Epithelial cell of prostate (primary cell): ENCODE measurements at regions not wholly inside any gene's neighbourhood (a gene's known extent, or its start where the extent isn't known, plus 50 kb on each side); places are given as distances from the start of the nearest gene placed in this dataset.

Experiments used
- DNase-seq: peaks from one replicate; pipeline ENCODE4 v3.0.0-alpha.2; 2011; ENCODE audit warnings: low read depth, low spot score
- H3K27ac ChIP-seq: fragments of 450-650 bp; 2 replicates; pipeline ENCODE4 v1.5.1; 2017; ENCODE audit warnings: mild to moderate bottlenecking

GRCh38 chr17:14971054-14971453 lies 294.1 kb downstream of the PMP22 start:
- DNase-seq: no peak
- no peak overlapping the region for H3K27ac ChIP-seq

DNA sequence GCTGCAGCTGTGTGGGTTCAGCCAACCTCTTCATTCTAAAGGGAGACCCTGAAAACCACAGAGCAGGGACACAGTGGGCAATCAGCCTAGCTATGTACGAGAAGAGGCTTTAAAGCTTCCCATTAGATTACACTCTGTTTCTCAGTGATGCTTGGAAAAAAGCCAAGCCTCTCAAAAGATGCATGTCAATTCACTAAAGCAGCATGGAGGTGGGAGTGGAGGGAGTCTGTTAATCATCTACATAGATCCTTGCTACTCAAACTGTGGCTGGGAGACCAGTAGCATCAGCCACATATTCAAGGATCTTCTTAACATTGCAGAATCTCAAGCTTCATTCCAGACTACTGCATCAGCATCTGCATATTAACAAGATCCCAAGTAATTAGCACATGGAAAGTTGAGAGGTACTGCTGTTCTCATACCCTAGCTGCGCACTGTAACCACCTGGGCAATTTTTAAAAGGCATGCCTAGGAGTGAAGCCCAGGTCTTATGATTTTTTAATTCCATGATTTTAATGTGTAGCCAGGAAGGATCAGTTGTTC lies 305.9 kb downstream of the PMP22 start:
- DNase-seq: no peak
- no peak overlapping the region for H3K27ac ChIP-seq

GRCh38 chr17:14953405-14953804 lies 311.7 kb downstream of the PMP22 start:
- H3K27ac ChIP-seq: no peak overlapping the region
- no peak for DNase-seq

DNA sequence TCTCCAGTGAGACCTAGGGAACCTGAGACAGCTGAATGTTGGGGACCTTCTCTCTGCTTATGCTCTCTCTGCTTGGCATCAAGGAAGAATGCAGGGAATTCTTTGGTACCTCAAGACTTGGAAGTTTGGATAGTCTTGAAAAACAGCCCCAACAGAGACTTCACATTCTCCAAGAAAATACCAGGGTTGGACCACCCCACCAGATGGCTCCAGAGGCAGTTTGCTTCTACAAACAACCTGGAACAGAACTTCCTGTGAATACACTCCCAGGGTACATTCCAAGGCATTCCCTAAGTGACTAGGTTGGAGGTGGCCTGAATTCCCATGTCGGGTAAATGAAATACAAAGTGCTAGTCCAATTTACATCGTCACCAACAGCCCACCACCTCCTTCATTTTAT lies 314.4 kb downstream of the PMP22 start:
- H3K27ac ChIP-seq: no peak overlapping the region
- no peak for DNase-seq

- H3K27ac ChIP-seq: no peak overlapping the region
- no peak for DNase-seq
Observed at GRCh38 chr17:14950216-14950615, 314.9 kb downstream of the PMP22 start.

DNA sequence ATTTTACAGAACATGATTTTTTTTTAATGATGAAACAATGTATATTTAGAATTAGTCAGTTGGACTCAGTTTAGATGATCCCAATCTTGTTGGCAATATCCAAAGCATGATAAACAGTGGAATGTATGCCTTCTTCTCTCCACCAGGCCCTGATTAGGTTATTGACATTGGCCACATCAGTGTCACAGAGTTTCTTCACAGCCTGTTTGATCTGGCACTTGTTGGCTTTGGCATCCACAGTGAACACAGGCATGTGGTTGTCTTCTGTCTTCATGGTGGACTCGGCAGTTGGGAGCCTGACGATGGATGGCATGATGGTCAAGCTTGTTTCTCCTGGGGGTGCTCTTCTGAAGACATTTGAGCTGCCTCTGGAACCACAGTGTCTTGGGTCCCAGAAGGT lies 317.5 kb downstream of the PMP22 start:
- H3K27ac ChIP-seq: no peak overlapping the region
- DNase-seq: no peak

DNA sequence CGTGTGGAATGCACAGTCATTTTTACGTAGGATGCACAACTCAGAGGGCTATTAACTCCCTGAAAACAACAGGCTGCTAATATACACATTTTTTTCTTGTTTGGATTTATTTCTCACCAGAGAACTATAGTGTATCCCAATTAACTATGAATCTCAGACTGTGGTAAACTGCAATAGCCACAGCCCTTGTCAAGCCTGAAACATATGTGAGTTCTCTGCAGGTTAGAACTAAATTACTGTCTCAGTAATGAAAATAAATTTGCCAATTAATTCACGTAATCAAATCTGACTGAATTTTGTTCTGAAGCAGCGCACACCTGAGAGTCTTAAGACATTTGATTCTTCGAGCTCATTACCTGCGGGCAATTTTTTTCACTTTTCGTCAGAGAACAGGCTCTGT lies 318.6 kb downstream of the PMP22 start:
- DNase-seq: no peak
- H3K27ac ChIP-seq: no peak overlapping the region

GRCh38 chr17:14942526-14943190 lies 322.5 kb downstream of the PMP22 start:
- DNase-seq: peak; percentile 79
- H3K27ac ChIP-seq: peak overlapping the region; percentile 19

DNA sequence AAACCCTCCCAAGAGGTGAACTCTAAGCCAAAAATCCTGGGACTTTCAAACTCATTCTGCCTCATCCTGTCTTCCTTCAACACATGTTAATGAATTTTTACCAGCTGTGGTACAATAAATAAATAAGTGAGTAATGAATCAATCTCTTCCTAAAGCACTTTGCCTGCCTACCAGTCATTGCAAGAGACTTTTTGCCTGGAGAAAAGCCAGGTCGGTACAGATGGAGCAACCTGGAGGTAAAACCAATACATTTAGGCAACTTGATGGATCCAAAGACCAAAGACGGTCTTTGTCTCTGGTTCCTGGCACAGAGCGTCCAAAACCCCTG lies 324.2 kb downstream of the PMP22 start:
- H3K27ac ChIP-seq: no peak overlapping the region
- peak; percentile 14 for DNase-seq

DNA sequence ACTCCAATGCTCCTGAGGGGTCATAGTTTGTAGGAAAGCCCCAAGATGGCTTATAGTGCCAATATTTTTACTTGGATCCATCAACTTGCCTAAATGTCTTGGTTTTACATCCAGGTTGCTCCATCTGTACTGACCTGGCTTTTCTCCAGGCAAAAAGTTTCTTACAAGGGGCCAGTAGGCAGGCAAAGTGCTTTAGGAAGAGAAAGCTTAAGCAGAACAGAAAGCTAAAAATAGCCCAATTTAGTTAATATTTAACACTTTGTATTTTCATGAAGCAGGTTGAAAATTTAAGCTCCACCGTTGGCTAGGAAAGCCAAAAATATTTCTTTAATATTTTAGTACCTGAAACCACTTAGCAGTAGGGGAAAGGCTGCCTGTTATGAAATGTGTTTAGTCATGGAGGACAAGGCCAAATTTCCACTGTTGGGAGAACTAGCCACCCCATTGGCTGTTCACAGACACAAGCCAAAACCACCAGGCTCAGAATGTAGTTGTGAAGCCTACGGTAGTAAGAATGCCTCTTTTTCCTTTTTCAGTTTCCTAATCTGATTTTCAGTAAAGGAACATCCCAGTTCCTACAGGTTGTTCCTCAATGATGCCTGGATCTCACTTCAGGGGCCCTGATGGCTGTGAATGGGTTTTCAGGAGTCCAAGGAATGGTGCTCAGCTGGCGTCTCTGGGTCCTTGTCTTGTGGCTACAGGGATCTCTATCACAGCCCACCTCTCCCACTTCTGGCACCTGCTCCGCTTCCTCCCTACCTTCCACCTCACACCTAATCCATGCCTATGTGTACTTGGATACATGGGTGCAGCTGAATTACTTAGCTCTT lies 324.8 kb downstream of the PMP22 start:
- H3K27ac ChIP-seq: no peak overlapping the region
- DNase-seq: no peak

- no peak for DNase-seq
- no peak overlapping the region for H3K27ac ChIP-seq
Observed at GRCh38 chr17:14935845-14936485, 329.2 kb downstream of the PMP22 start.

GRCh38 chr17:14935139-14935841 lies 329.8 kb downstream of the PMP22 start:
- DNase-seq: no peak
- H3K27ac ChIP-seq: no peak overlapping the region

- no peak for DNase-seq
- no peak overlapping the region for H3K27ac ChIP-seq
Observed at GRCh38 chr17:14933676-14934075, 331.4 kb downstream of the PMP22 start.

GRCh38 chr17:14926526-14927122 lies 338.5 kb downstream of the PMP22 start:
- H3K27ac ChIP-seq: no peak overlapping the region
- DNase-seq: peak; percentile 22

DNA sequence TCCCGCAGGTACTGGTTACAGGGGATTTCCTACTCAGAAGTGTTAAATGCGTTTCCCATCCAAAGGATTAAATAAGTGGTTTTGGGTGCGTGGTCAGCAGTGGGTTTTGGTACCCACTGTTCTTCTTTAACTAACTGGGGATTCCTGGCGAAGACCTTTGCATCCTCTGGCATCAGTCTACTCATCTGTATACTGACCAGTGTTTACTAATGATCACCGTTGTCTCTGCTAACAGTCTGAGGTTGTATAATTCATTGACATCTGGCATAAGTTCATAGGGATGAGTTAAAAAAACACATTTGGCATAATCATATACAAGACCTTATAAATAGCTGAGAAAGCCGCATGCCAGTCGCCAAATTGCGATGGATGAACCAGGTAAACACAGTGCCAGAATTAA lies 339.1 kb downstream of the PMP22 start:
- no peak overlapping the region for H3K27ac ChIP-seq
- DNase-seq: no peak

DNA sequence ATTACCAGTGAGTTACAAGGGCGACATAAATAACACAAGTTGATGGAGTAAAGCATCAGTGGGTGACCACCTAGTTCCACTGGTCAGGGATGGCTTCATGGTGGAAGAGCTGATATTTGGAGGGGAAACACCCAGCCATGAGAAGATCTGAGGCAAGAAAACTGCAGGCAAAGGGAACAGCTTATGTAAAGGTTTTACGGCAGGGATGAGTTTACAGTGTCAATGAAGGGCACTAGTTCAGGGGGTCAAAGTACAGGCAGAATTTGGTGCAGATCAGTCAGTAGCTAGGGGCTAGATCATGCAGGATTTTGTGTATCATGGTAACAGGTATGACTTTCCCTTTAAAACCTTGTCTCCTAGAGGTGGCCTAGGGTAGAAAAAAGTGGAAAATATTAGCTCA lies 339.6 kb downstream of the PMP22 start:
- no peak overlapping the region for H3K27ac ChIP-seq
- no peak for DNase-seq

DNA sequence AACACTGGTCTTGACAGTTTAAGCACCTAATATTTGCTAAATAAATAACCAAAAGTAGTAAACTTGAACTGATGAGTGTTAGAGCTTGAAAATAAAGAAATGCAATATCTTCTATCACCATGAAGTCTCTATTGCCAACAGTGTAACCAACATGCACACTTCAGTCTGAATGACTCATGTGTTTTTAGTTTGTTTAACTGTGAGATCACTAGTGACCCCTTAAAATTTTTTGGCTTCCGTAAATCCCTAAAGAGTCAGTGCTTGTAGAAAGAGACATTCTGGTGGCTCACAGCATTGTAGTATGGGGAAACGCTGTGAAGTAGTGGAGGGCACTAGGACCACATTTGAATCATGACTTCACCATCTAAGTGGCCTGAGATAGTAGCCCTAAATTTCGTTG lies 341.1 kb downstream of the PMP22 start:
- no peak for DNase-seq
- H3K27ac ChIP-seq: no peak overlapping the region

DNA sequence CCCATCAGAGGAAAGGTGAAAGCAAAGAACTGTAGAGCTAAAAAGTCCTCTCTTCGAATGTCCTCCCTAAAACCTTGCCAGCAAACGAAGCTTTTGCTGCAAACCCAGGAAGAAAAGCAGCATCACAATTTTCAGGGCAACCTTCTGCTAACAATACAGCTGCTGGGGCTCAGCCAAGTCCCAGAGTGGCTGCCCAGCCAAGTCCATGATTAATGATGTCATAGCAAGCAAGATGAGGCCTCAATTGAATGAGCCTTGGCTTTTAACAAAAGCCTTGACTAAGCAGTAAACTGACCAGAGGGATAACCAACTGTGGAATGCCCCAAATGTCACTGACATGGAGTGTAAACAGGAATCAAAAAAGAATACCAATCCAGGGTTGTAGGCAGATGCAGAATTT lies 342.7 kb downstream of the PMP22 start:
- no peak overlapping the region for H3K27ac ChIP-seq
- DNase-seq: no peak

DNA sequence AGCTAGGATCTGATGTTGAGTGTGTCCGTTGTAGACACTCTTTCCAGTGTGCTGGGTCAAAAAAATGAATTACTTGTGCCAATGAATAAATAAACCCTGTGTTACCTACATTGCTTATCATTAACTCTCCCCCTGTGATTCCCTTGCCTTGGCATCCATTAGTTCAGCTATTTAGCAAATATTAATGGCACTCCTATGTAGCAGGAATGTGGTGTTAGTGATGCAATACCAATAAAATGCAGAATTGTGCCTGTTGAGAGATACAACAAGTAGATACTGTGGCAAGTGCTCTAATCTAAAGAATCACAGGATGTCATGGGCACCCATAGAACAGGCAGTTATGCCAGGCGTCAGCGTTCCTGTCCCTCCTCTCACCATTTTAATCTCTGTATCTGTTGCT lies 343.2 kb downstream of the PMP22 start:
- DNase-seq: no peak
- H3K27ac ChIP-seq: no peak overlapping the region

GRCh38 chr17:14919631-14920213 lies 345.4 kb downstream of the PMP22 start:
- DNase-seq: no peak
- no peak overlapping the region for H3K27ac ChIP-seq
